ENCODE measurements at regions not wholly inside any gene's neighbourhood (a gene's known extent, or its start where the extent isn't known, plus 50 kb on each side); places are given as distances from the start of the nearest gene placed in this dataset.

- Histone ChIP-seq H3K27me3 (ENCODE audit: control insufficient read depth, insufficient read depth, low read length, poor library complexity, severe bottlenecking) (no peaks in the 10 kb centered on the region), H3K4me1 (ENCODE audit: control insufficient read depth, insufficient read depth, low read length) (no peaks in the 10 kb centered on the region), H3K4me3 (ENCODE audit: low read length) (no peak overlapping the region), H3K9me3 (ENCODE audit: control insufficient read depth, low read length) (peaks cover 7% of the 10 kb centered on the region), H3K27ac (ENCODE audit: low read depth, low read length) (no peak overlapping the region), H3K9ac (ENCODE audit: extremely low read depth, low read length, poor library complexity, severe bottlenecking) (no peak overlapping the region), H3K36me3 (ENCODE audit: control insufficient read depth, insufficient read depth, low read length) (no peaks in the 10 kb centered on the region)
- Mint-ChIP-seq H3K27ac (no peak overlapping the region), H3K4me1 (no peaks in the 10 kb centered on the region), H3K4me3 (no peak overlapping the region), H3K9me3 (peaks cover 41% of the 10 kb centered on the region), H3K27me3 (ENCODE audit: insufficient read depth) (peaks cover 5% of the 10 kb centered on the region), H3K36me3 (ENCODE audit: low read depth) (no peaks in the 10 kb centered on the region)
- DNase-seq = no peak
- 80% methylated on average over 1 of the region's 1 CpG; no CpG with 5 or more reads in 1 of the 2 experiments for WGBS, 2 experiments (ENCODE audit: insufficient coverage in 1 of 2, insufficient read length in 1 of 2)
- no peak for TF ChIP-seq CTCF (conservative IDR thresholded peaks at IDR 0.05)
Measured at GRCh38 chr11:43214471-43214870, 97.3 kb upstream of the API5 start.

GRCh38 chr11:43217849-43218248 lies 93.9 kb upstream of the API5 start:
- 84 to 94% methylated on average over 7 of the region's 7 CpGs for WGBS, 2 experiments (ENCODE audit: insufficient coverage in 1 of 2, insufficient read length in 1 of 2)
- no peak overlapping the region for H3K9ac ChIP-seq (ENCODE audit: extremely low read depth, low read length, poor library complexity, severe bottlenecking)
- Mint-ChIP-seq H3K36me3 (ENCODE audit: low read depth) (no peaks in the 10 kb centered on the region), H3K9me3 (peaks cover 19% of the 10 kb centered on the region), H3K4me3 (no peak overlapping the region), H3K27ac (no peak overlapping the region), H3K4me1 (no peaks in the 10 kb centered on the region), H3K27me3 (ENCODE audit: insufficient read depth) (no peaks in the 10 kb centered on the region)
- no peaks in the 10 kb centered on the region for H3K4me1 ChIP-seq (ENCODE audit: control insufficient read depth, insufficient read depth, low read length)
- no peaks in the 10 kb centered on the region for H3K27me3 ChIP-seq (ENCODE audit: control insufficient read depth, insufficient read depth, low read length, poor library complexity, severe bottlenecking)
- H3K27ac ChIP-seq (ENCODE audit: low read depth, low read length) = no peak overlapping the region
- H3K4me3 ChIP-seq (ENCODE audit: low read length) = no peak overlapping the region
- no peaks in the 10 kb centered on the region for H3K36me3 ChIP-seq (ENCODE audit: control insufficient read depth, insufficient read depth, low read length)
- no peak for TF ChIP-seq CTCF (conservative IDR thresholded peaks at IDR 0.05)
- no peak for DNase-seq
- H3K9me3 ChIP-seq (ENCODE audit: control insufficient read depth, low read length) = peaks cover 7% of the 10 kb centered on the region

- Histone ChIP-seq H3K4me1 (ENCODE audit: control insufficient read depth, insufficient read depth, low read length) (no peaks in the 10 kb centered on the region), H3K27ac (ENCODE audit: low read depth, low read length) (no peak overlapping the region), H3K36me3 (ENCODE audit: control insufficient read depth, insufficient read depth, low read length) (no peaks in the 10 kb centered on the region), H3K9ac (ENCODE audit: extremely low read depth, low read length, poor library complexity, severe bottlenecking) (no peak overlapping the region), H3K27me3 (ENCODE audit: control insufficient read depth, insufficient read depth, low read length, poor library complexity, severe bottlenecking) (no peaks in the 10 kb centered on the region), H3K9me3 (ENCODE audit: control insufficient read depth, low read length) (no peaks in the 10 kb centered on the region), H3K4me3 (ENCODE audit: low read length) (no peak overlapping the region)
- no peak for TF ChIP-seq CTCF (conservative IDR thresholded peaks at IDR 0.05)
- H3K27me3 Mint-ChIP-seq (ENCODE audit: insufficient read depth) = no peaks in the 10 kb centered on the region
- H3K9me3 Mint-ChIP-seq = peaks cover 2% of the 10 kb centered on the region
- DNase-seq = no peak
- no peak overlapping the region for H3K4me3 Mint-ChIP-seq
- peak overlapping the region; percentile 19 for H3K27ac Mint-ChIP-seq
- H3K36me3 Mint-ChIP-seq (ENCODE audit: low read depth) = no peaks in the 10 kb centered on the region
- no peaks in the 10 kb centered on the region for H3K4me1 Mint-ChIP-seq
Measured at GRCh38 chr11:43222215-43222614, 89.6 kb upstream of the API5 start.
